Cardiac fibroblast (primary cell): ENCODE measurements at regions not wholly inside any gene's neighbourhood (a gene's known extent, or its start where the extent isn't known, plus 50 kb on each side); places are given as distances from the start of the nearest gene placed in this dataset.

ENCODE experiments used
- DNase-seq, 2 donors: peaks; one replicate each; pipeline versions ENCODE4 v3.0.0 to v3.0.0-alpha.2; 2010; ENCODE audit warnings: low read depth in 2 of 2
- H3K4me3 ChIP-seq, 2 donors: replicated peaks in 1 of 2; 1 replicate in 1 of 2; 2 replicates in 1 of 2; pipeline ENCODE4 v1.5.1; 2011; ENCODE audit warnings: low read depth in 2 of 2, low read length in 2 of 2, mild to moderate bottlenecking in 2 of 2, moderate library complexity in 1 of 2
- CTCF ChIP-seq: IDR thresholded peaks from one replicate; pipeline ENCODE4 v1.5.1; 2011; ENCODE audit warnings: low read depth, mild to moderate bottlenecking, low read length, inconsistent platforms

GRCh38 chr16:73869126-73869525 lies 427.5 kb upstream of the PSMD7 start:
- no peak overlapping the region for H3K4me3 ChIP-seq
- no peak for DNase-seq
- no peak for TF ChIP-seq CTCF

- no peak for DNase-seq
- TF ChIP-seq CTCF, result no peak
Observed at GRCh38 chr16:73864868-73865267, 431.7 kb upstream of the PSMD7 start.

GRCh38 chr16:73858326-73858725 lies 438.3 kb upstream of the PSMD7 start:
- TF ChIP-seq CTCF, result no peak
- DNase-seq, result no peak
- no peak overlapping the region for H3K4me3 ChIP-seq

More at GRCh38 chr16:73864868-73865267, 431.7 kb upstream of the PSMD7 start:
- no peak overlapping the region for H3K4me3 ChIP-seq

- no peak for TF ChIP-seq CTCF
- no peak for DNase-seq
- H3K4me3 ChIP-seq, result no peak overlapping the region
Observed at GRCh38 chr16:73853968-73854367, 442.6 kb upstream of the PSMD7 start.

GRCh38 chr16:73852561-73852960 lies 444.1 kb upstream of the PSMD7 start:
- no peak for TF ChIP-seq CTCF

GRCh38 chr16:73848993-73849392 lies 447.6 kb upstream of the PSMD7 start:
- no peak for TF ChIP-seq CTCF
- no peak for DNase-seq
- no peak overlapping the region for H3K4me3 ChIP-seq

More at GRCh38 chr16:73852561-73852960, 444.1 kb upstream of the PSMD7 start:
- no peak overlapping the region for H3K4me3 ChIP-seq
- DNase-seq, result no peak

GRCh38 chr16:73847090-73847489 lies 449.5 kb upstream of the PSMD7 start:
- DNase-seq, result no peak
- no peak overlapping the region for H3K4me3 ChIP-seq
- no peak for TF ChIP-seq CTCF
